ENCODE measurements at regions not wholly inside any gene's neighbourhood (a gene's known extent, or its start where the extent isn't known, plus 50 kb on each side); places are given as distances from the start of the nearest gene placed in this dataset.

- Histone ChIP-seq H3K27ac (ENCODE audit: low read depth, low read length) (no peak overlapping the region), H3K4me3 (ENCODE audit: low read depth, low read length) (no peak overlapping the region), H3K9me3 (ENCODE audit: control insufficient read depth, insufficient read depth, low read length) (no peaks in the 10 kb centered on the region), H3K4me1 (ENCODE audit: control insufficient read depth, insufficient read depth, low read length) (peaks cover 16% of the 10 kb centered on the region), H3K27me3 (ENCODE audit: control insufficient read depth, insufficient read depth, low read length) (peaks cover 3% of the 10 kb centered on the region), H3K36me3 (ENCODE audit: control insufficient read depth, insufficient read depth, low read length) (no peaks in the 10 kb centered on the region)
- WGBS (ENCODE audit: insufficient coverage): 64% methylated on average over 5 of the region's 5 CpGs
- no peak for DNase-seq (ENCODE audit: low read depth in 4 of 6, low spot score in 6 of 6)
These were observed 74.4 kb upstream of the NTM start for GRCh38 chr11:131295986-131296385.

GRCh38 chr11:131297441-131297840 is 73.0 kb upstream of the NTM start:
- H3K27ac ChIP-seq (ENCODE audit: low read depth, low read length): no peak overlapping the region
- no peak for DNase-seq (ENCODE audit: low read depth in 4 of 6, low spot score in 6 of 6)
- H3K36me3 ChIP-seq (ENCODE audit: control insufficient read depth, insufficient read depth, low read length): no peaks in the 10 kb centered on the region
- H3K27me3 ChIP-seq (ENCODE audit: control insufficient read depth, insufficient read depth, low read length): no peaks in the 10 kb centered on the region
- H3K4me3 ChIP-seq (ENCODE audit: low read depth, low read length): no peak overlapping the region
- WGBS (ENCODE audit: insufficient coverage): 80% methylated on average over 6 of the region's 6 CpGs
- peaks cover 16% of the 10 kb centered on the region for H3K4me1 ChIP-seq (ENCODE audit: control insufficient read depth, insufficient read depth, low read length)
- H3K9me3 ChIP-seq (ENCODE audit: control insufficient read depth, insufficient read depth, low read length): no peaks in the 10 kb centered on the region

- WGBS (ENCODE audit: insufficient coverage): 44% methylated on average over 9 of the region's 13 CpGs
These were observed 70.6 kb upstream of the NTM start for GRCh38 chr11:131299598-131300438.

GRCh38 chr11:131300439-131300717 is 70.0 kb upstream of the NTM start:
- H3K9me3 ChIP-seq (ENCODE audit: control insufficient read depth, insufficient read depth, low read length): no peaks in the 10 kb centered on the region
- peaks cover 24% of the 10 kb centered on the region for H3K4me1 ChIP-seq (ENCODE audit: control insufficient read depth, insufficient read depth, low read length)
- DNase-seq (ENCODE audit: low read depth in 4 of 6, low spot score in 6 of 6): peak in 1 of 6 donors; percentile 51
- WGBS (ENCODE audit: insufficient coverage): 31% methylated on average over 4 of the region's 10 CpGs
- no peaks in the 10 kb centered on the region for H3K27me3 ChIP-seq (ENCODE audit: control insufficient read depth, insufficient read depth, low read length)
- no peaks in the 10 kb centered on the region for H3K36me3 ChIP-seq (ENCODE audit: control insufficient read depth, insufficient read depth, low read length)
- no peak overlapping the region for H3K27ac ChIP-seq (ENCODE audit: low read depth, low read length)
- no peak overlapping the region for H3K4me3 ChIP-seq (ENCODE audit: low read depth, low read length)

More at GRCh38 chr11:131299598-131300438, 70.6 kb upstream of the NTM start:
- H3K4me3 ChIP-seq (ENCODE audit: low read depth, low read length): no peak overlapping the region
- no peaks in the 10 kb centered on the region for H3K9me3 ChIP-seq (ENCODE audit: control insufficient read depth, insufficient read depth, low read length)
- H3K27me3 ChIP-seq (ENCODE audit: control insufficient read depth, insufficient read depth, low read length): no peaks in the 10 kb centered on the region
- H3K36me3 ChIP-seq (ENCODE audit: control insufficient read depth, insufficient read depth, low read length): no peaks in the 10 kb centered on the region
- peaks cover 23% of the 10 kb centered on the region for H3K4me1 ChIP-seq (ENCODE audit: control insufficient read depth, insufficient read depth, low read length)
- peak in 1 of 6 donors; percentile 66 for DNase-seq (ENCODE audit: low read depth in 4 of 6, low spot score in 6 of 6)
- no peak overlapping the region for H3K27ac ChIP-seq (ENCODE audit: low read depth, low read length)

- no peaks in the 10 kb centered on the region for H3K9me3 ChIP-seq (ENCODE audit: control insufficient read depth, insufficient read depth, low read length)
- H3K27ac ChIP-seq (ENCODE audit: low read depth, low read length): no peak overlapping the region
- H3K36me3 ChIP-seq (ENCODE audit: control insufficient read depth, insufficient read depth, low read length): no peaks in the 10 kb centered on the region
- WGBS (ENCODE audit: insufficient coverage): 71% methylated on average over 5 of the region's 5 CpGs
- DNase-seq (ENCODE audit: low read depth in 4 of 6, low spot score in 6 of 6): no peak
- H3K4me3 ChIP-seq (ENCODE audit: low read depth, low read length): no peak overlapping the region
- peaks cover 27% of the 10 kb centered on the region for H3K4me1 ChIP-seq (ENCODE audit: control insufficient read depth, insufficient read depth, low read length)
- no peaks in the 10 kb centered on the region for H3K27me3 ChIP-seq (ENCODE audit: control insufficient read depth, insufficient read depth, low read length)
These were observed 69.1 kb upstream of the NTM start for GRCh38 chr11:131301306-131301705.

GRCh38 chr11:131302836-131303235 is 67.6 kb upstream of the NTM start:
- Histone ChIP-seq H3K27me3 (ENCODE audit: control insufficient read depth, insufficient read depth, low read length) (no peaks in the 10 kb centered on the region), H3K4me3 (ENCODE audit: low read depth, low read length) (no peak overlapping the region), H3K4me1 (ENCODE audit: control insufficient read depth, insufficient read depth, low read length) (peaks cover 26% of the 10 kb centered on the region), H3K27ac (ENCODE audit: low read depth, low read length) (no peak overlapping the region), H3K9me3 (ENCODE audit: control insufficient read depth, insufficient read depth, low read length) (no peaks in the 10 kb centered on the region), H3K36me3 (ENCODE audit: control insufficient read depth, insufficient read depth, low read length) (no peaks in the 10 kb centered on the region)
- DNase-seq (ENCODE audit: low read depth in 4 of 6, low spot score in 6 of 6): no peak
- WGBS (ENCODE audit: insufficient coverage): no CpG with 5 or more reads among the region's 1 CpG

- H3K36me3 ChIP-seq (ENCODE audit: control insufficient read depth, insufficient read depth, low read length): no peaks in the 10 kb centered on the region
- no peak overlapping the region for H3K4me3 ChIP-seq (ENCODE audit: low read depth, low read length)
- H3K4me1 ChIP-seq (ENCODE audit: control insufficient read depth, insufficient read depth, low read length): peaks cover 24% of the 10 kb centered on the region
- no peaks in the 10 kb centered on the region for H3K27me3 ChIP-seq (ENCODE audit: control insufficient read depth, insufficient read depth, low read length)
- DNase-seq (ENCODE audit: low read depth in 4 of 6, low spot score in 6 of 6): no peak
- no peaks in the 10 kb centered on the region for H3K9me3 ChIP-seq (ENCODE audit: control insufficient read depth, insufficient read depth, low read length)
- 89% methylated on average over 5 of the region's 5 CpGs for WGBS (ENCODE audit: insufficient coverage)
- H3K27ac ChIP-seq (ENCODE audit: low read depth, low read length): no peak overlapping the region
These were observed 66.8 kb upstream of the NTM start for GRCh38 chr11:131303611-131304119.

GRCh38 chr11:131305005-131305404 is 65.4 kb upstream of the NTM start:
- H3K27me3 ChIP-seq (ENCODE audit: control insufficient read depth, insufficient read depth, low read length): no peaks in the 10 kb centered on the region
- H3K36me3 ChIP-seq (ENCODE audit: control insufficient read depth, insufficient read depth, low read length): no peaks in the 10 kb centered on the region
- peaks cover 25% of the 10 kb centered on the region for H3K4me1 ChIP-seq (ENCODE audit: control insufficient read depth, insufficient read depth, low read length)
- no peak overlapping the region for H3K4me3 ChIP-seq (ENCODE audit: low read depth, low read length)
- no peaks in the 10 kb centered on the region for H3K9me3 ChIP-seq (ENCODE audit: control insufficient read depth, insufficient read depth, low read length)
- 40% methylated on average over 2 of the region's 3 CpGs for WGBS (ENCODE audit: insufficient coverage)
- H3K27ac ChIP-seq (ENCODE audit: low read depth, low read length): peak overlapping the region; percentile 33
- peak in 4 of 6 donors; percentile 26 to 72 (median 54) for DNase-seq (ENCODE audit: low read depth in 4 of 6, low spot score in 6 of 6)

GRCh38 chr11:131307506-131307905 is 62.9 kb upstream of the NTM start:
- Histone ChIP-seq H3K36me3 (ENCODE audit: control insufficient read depth, insufficient read depth, low read length) (no peaks in the 10 kb centered on the region), H3K4me3 (ENCODE audit: low read depth, low read length) (no peak overlapping the region), H3K4me1 (ENCODE audit: control insufficient read depth, insufficient read depth, low read length) (peaks cover 20% of the 10 kb centered on the region), H3K27me3 (ENCODE audit: control insufficient read depth, insufficient read depth, low read length) (no peaks in the 10 kb centered on the region), H3K27ac (ENCODE audit: low read depth, low read length) (no peak overlapping the region), H3K9me3 (ENCODE audit: control insufficient read depth, insufficient read depth, low read length) (no peaks in the 10 kb centered on the region)
- DNase-seq (ENCODE audit: low read depth in 4 of 6, low spot score in 6 of 6): peak in 2 of 6 donors; percentile 71 to 74
- WGBS (ENCODE audit: insufficient coverage): 28% methylated on average over 2 of the region's 6 CpGs

- no peaks in the 10 kb centered on the region for H3K36me3 ChIP-seq (ENCODE audit: control insufficient read depth, insufficient read depth, low read length)
- H3K27me3 ChIP-seq (ENCODE audit: control insufficient read depth, insufficient read depth, low read length): no peaks in the 10 kb centered on the region
- WGBS (ENCODE audit: insufficient coverage): 24% methylated on average over 4 of the region's 5 CpGs
- no peaks in the 10 kb centered on the region for H3K9me3 ChIP-seq (ENCODE audit: control insufficient read depth, insufficient read depth, low read length)
- H3K4me1 ChIP-seq (ENCODE audit: control insufficient read depth, insufficient read depth, low read length): peaks cover 13% of the 10 kb centered on the region
- no peak overlapping the region for H3K27ac ChIP-seq (ENCODE audit: low read depth, low read length)
- DNase-seq (ENCODE audit: low read depth in 4 of 6, low spot score in 6 of 6): peak in 1 of 6 donors; percentile 82
- H3K4me3 ChIP-seq (ENCODE audit: low read depth, low read length): no peak overlapping the region
These were observed 60.6 kb upstream of the NTM start for GRCh38 chr11:131309776-131310175.
